Tibial nerve (tissue), 4 donors: ENCODE measurements at regions not wholly inside any gene's neighbourhood (a gene's known extent, or its start where the extent isn't known, plus 50 kb on each side); places are given as distances from the start of the nearest gene placed in this dataset.
A peak's percentile ranks its signal among the peaks of the same experiment; 100 is the strongest.

Experiments used
- DNase-seq, 2 donors: peaks; one replicate each; pipeline ENCODE4 v3.0.0-alpha.2; 2019; ENCODE audit warnings: low spot score in 2 of 2
- H3K27ac ChIP-seq, 4 donors: fragments of 200-600 bp; sonication (generic) in 3 of 4; one replicate each; pipeline ENCODE4 v1.5.1; 2017 to 2019; ENCODE audit warnings: mild to moderate bottlenecking in 1 of 4
- H3K27me3 ChIP-seq, 2 donors: fragments of 200-600 bp; sonication (generic) in 1 of 2; one replicate each; pipeline versions ENCODE4 v1.5.1 to v1.6.0; 2017 to 2019
- H3K36me3 ChIP-seq, 3 donors: fragments of 200-600 bp; sonication (generic); one replicate each; pipeline ENCODE4 v1.5.1; 2018 to 2019
- H3K4me1 ChIP-seq, 4 donors: fragments of 200-600 bp; sonication (generic) in 3 of 4; one replicate each; pipeline ENCODE4 v1.5.1; 2017 to 2019
- H3K4me3 ChIP-seq, 4 donors: fragments of 200-600 bp; sonication (generic) in 3 of 4; one replicate each; pipeline ENCODE4 v1.5.1; 2017 to 2019; ENCODE audit warnings: mild to moderate bottlenecking in 1 of 4, moderate library complexity in 1 of 4
- H3K9me3 ChIP-seq, 4 donors: fragments of 200-600 bp; sonication (generic) in 3 of 4; one replicate each; pipeline ENCODE4 v1.5.1; 2017 to 2019
- CTCF ChIP-seq, 5 experiments: fragments of 200-600 bp in 3 of 5; fragments of 450-650 bp in 2 of 5; sonication (generic) in 3 of 5; IDR thresholded peaks; one replicate each; pipeline ENCODE4 v1.5.1; 2016 to 2019; ENCODE audit warnings: antibody characterized with exemption in 5 of 5, mild to moderate bottlenecking in 3 of 5, moderate library complexity in 2 of 5
- EP300 ChIP-seq, 2 donors: sonication (generic); formaldehyde crosslinking; IDR thresholded peaks; one replicate each; pipeline ENCODE4 v1.6.1; 2017; ENCODE audit warnings: antibody characterized with exemption in 2 of 2, mild to moderate bottlenecking in 1 of 2
- POLR2A ChIP-seq, 2 donors: fragments of 450-650 bp; IDR thresholded peaks; one replicate each; pipeline ENCODE4 v1.6.1; 2017; ENCODE audit warnings: antibody characterized with exemption in 2 of 2, mild to moderate bottlenecking in 2 of 2, moderate library complexity in 2 of 2
- WGBS, 2 donors: methylation state at CpG; one replicate each; pipeline ENCODE4 v1.1.5; 2018; 5-methylcytosine and 5-hydroxymethylcytosine counted together

- no peak for DNase-seq
- WGBS, 2 donors, result 68 to 78% methylated on average over 3 of the region's 3 CpGs
- H3K27me3 ChIP-seq, result no peaks in the 10 kb centered on the region
- no peaks in the 10 kb centered on the region for H3K9me3 ChIP-seq
- TF ChIP-seq POLR2A (IDR thresholded peaks at IDR 0.05), result no peak
- TF ChIP-seq EP300 (IDR thresholded peaks at IDR 0.05), result no peak
- no peak for TF ChIP-seq CTCF (IDR thresholded peaks at IDR 0.05)
- H3K4me1 ChIP-seq, result peaks cover 0 to 3% (median 0%) of the 10 kb centered on the region in 4 donors
- no peaks in the 10 kb centered on the region for H3K36me3 ChIP-seq
- H3K4me3 ChIP-seq, result no peak overlapping the region
- no peak overlapping the region for H3K27ac ChIP-seq
Observed at GRCh38 chr14:85461432-85462133, 68.4 kb upstream of the FLRT2 start.

GRCh38 chr14:85463512-85463911 lies 66.4 kb upstream of the FLRT2 start:
- H3K4me1 ChIP-seq, result peaks cover 0 to 3% (median 0%) of the 10 kb centered on the region in 4 donors
- DNase-seq, result peak in 1 of 2 donors; percentile 18
- H3K27ac ChIP-seq, result no peak overlapping the region
- no peak overlapping the region for H3K4me3 ChIP-seq
- 67 to 73% methylated on average over 4 of the region's 4 CpGs for WGBS, 2 donors
- TF ChIP-seq POLR2A (IDR thresholded peaks at IDR 0.05), result no peak
- TF ChIP-seq EP300 (IDR thresholded peaks at IDR 0.05), result no peak
- TF ChIP-seq CTCF (IDR thresholded peaks at IDR 0.05), result no peak
- H3K9me3 ChIP-seq, result no peaks in the 10 kb centered on the region
- H3K36me3 ChIP-seq, result no peaks in the 10 kb centered on the region
- H3K27me3 ChIP-seq, result no peaks in the 10 kb centered on the region

- no peaks in the 10 kb centered on the region for H3K9me3 ChIP-seq
- DNase-seq, result no peak
- H3K27me3 ChIP-seq, result no peaks in the 10 kb centered on the region
- TF ChIP-seq CTCF (IDR thresholded peaks at IDR 0.05) (no peak), EP300 (IDR thresholded peaks at IDR 0.05) (no peak), POLR2A (IDR thresholded peaks at IDR 0.05) (no peak)
- WGBS, 2 donors, result 90 to 91% methylated on average over 2 of the region's 2 CpGs
- no peak overlapping the region for H3K4me3 ChIP-seq
- H3K4me1 ChIP-seq, result peaks cover 0 to 3% (median 0%) of the 10 kb centered on the region in 4 donors
- no peak overlapping the region for H3K27ac ChIP-seq
- no peaks in the 10 kb centered on the region for H3K36me3 ChIP-seq
Observed at GRCh38 chr14:85464135-85464895, 65.6 kb upstream of the FLRT2 start.

GRCh38 chr14:85466678-85467077 lies 63.3 kb upstream of the FLRT2 start:
- 91 to 93% methylated on average over 3 of the region's 3 CpGs for WGBS, 2 donors
- peaks cover 0 to 9% (median 0%) of the 10 kb centered on the region in 4 donors for H3K4me1 ChIP-seq

More at GRCh38 chr14:85466678-85467077, 63.3 kb upstream of the FLRT2 start:
- TF ChIP-seq POLR2A (IDR thresholded peaks at IDR 0.05) (no peak), CTCF (IDR thresholded peaks at IDR 0.05) (no peak), EP300 (IDR thresholded peaks at IDR 0.05) (no peak)
- DNase-seq, result no peak
- Histone ChIP-seq H3K36me3 (no peaks in the 10 kb centered on the region), H3K9me3 (no peaks in the 10 kb centered on the region), H3K4me3 (no peak overlapping the region), H3K27me3 (no peaks in the 10 kb centered on the region), H3K27ac (no peak overlapping the region)
